ENCODE measurements at regions not wholly inside any gene's neighbourhood (a gene's known extent, or its start where the extent isn't known, plus 50 kb on each side); places are given as distances from the start of the nearest gene placed in this dataset.

- no peak for DNase-seq (ENCODE audit: low spot score)
Measured at GRCh38 chr3:117719316-117719926, 1009.8 kb downstream of the TUSC7 start.

- no peak for DNase-seq (ENCODE audit: low spot score)
Measured at GRCh38 chr3:117721866-117722265, 1012.3 kb downstream of the TUSC7 start.

DNA sequence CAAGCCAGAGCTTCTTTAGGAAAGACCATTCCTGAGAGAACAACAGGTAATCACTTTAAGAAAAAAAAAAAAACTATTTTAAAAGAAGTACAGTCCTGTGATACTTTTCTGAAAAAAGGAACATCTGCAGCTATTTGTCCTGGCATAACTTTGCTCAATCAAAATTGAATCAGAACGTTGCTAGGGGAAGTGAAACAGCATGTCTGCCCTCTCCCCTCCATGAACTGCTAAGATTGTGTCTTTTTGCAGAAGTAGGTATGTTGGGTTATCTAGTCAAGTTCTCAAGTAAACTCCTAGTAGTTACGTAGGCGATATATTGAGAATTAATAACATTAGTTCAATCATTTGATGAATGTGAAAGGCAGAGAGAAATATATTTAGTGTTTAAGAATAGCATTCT, 1013.3 kb downstream of the TUSC7 start:
- DNase-seq (ENCODE audit: low spot score), result no peak

- no peak for DNase-seq (ENCODE audit: low spot score)
Measured at GRCh38 chr3:117723825-117724224, 1014.2 kb downstream of the TUSC7 start.

GRCh38 chr3:117725314-117725713, 1015.7 kb downstream of the TUSC7 start:
- DNase-seq (ENCODE audit: low spot score), result no peak

GRCh38 chr3:117726776-117727175, 1017.2 kb downstream of the TUSC7 start:
- DNase-seq (ENCODE audit: low spot score), result no peak

DNA sequence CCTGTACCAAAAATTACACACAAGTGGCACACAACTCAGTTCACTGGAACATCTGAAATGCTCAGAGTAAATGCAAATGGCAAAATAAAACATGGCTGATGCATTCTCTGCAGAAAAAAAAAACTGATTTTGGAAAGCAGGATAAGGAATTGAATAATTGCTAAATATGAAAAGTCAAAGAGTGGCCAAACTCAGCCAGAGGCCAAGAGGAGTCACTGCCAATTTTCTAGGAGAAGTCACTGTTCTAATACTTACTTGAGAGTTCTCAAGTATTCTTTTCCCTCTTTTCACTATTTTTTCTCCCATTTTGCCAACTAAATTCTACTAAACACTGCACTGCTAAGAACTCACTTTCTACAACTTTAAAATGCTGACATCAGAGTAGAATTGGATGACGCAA, 1018.6 kb downstream of the TUSC7 start:
- DNase-seq (ENCODE audit: low spot score), result no peak

DNA sequence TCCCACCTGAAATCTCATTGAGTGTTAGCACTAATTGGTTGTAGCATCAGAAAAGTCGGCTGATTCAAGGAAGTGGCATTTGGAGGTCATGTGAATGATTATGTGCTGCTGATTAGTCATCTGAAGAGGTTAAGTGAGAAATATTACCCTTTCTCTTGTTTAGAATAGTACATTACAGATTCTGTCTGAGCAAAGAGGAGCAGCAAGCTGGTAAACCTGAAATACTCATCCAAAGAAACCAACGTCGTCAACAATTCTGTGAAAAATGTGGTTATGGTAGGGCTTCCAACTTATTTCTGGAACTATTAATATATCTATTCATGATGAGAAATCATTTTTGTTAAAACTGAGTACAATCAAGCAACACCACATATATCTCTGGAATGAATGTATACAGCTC, 1024.9 kb downstream of the TUSC7 start:
- DNase-seq (ENCODE audit: low spot score), result no peak

DNA sequence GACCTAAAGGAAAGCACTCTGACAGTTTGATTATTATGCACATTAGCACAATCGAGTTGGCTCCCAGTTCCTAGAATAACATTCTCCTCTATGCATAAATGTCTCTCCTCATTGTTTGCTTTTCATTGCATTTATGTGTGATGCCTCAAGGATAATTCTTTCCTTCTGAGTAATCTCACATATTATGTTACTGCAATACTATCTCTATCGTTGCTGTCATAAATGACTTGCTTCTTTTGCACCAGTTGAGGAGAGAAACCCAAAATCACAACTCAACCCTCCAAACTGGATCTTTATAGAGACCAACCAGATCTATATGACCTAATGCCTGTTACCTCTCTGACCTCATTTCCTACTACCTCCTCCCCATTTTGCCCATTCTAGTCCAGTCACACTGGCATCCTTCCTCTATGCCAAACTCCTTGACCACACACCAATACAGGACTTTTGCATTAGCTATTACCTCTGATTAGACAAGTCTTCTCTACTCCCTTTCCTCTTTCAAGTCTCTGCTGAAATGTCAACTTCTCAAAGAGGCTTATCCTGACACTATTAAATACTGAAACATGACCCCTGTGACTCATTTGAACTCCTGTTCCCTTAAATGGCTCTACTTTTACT, 1026.0 kb downstream of the TUSC7 start:
- no peak for DNase-seq (ENCODE audit: low spot score)

- no peak for DNase-seq (ENCODE audit: low spot score)
Measured at GRCh38 chr3:117736846-117737245, 1027.3 kb downstream of the TUSC7 start.

GRCh38 chr3:117743993-117744392, 1034.4 kb downstream of the TUSC7 start:
- no peak for DNase-seq (ENCODE audit: low spot score)

DNA sequence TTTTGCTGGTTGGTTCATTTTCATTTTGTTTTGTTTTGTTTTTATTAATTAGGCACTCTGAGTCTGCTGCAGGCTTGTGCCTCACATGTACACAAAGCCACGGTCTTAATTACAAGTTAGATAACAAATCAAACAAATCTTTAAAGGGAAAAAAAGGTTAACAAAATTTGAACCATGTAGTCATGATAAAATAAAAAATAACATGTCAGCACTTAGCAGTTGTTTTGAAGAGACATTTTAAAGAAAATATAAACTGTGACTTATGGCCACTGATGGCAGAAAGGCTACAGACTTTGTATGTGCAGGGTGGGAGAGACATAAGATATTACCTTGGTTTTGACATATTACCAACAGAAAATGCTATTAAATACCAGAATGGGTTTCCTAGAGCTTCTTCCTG, 1035.4 kb downstream of the TUSC7 start:
- DNase-seq (ENCODE audit: low spot score), result no peak

DNA sequence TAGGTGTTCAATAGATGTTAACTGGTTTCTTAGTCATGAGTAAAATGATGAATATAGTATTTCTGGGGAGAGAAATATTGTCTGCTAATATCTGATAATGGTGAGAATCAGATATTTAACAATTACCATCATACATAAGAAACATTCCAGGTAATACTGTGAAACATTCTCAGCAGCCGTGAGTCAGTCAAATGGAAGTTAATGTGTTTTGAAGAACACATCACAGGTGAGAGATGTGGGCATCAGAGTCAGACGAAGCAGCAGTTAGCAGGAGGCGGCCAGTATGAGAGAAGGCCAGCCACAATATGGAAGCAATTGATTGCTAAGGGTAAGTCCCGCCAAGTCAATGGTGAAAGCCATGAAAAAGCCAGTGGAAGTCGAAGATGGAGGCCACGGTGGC, 1035.9 kb downstream of the TUSC7 start:
- DNase-seq (ENCODE audit: low spot score), result no peak

- DNase-seq (ENCODE audit: low spot score), result no peak
Measured at GRCh38 chr3:117746066-117746465, 1036.5 kb downstream of the TUSC7 start.

- DNase-seq (ENCODE audit: low spot score), result no peak
Measured at GRCh38 chr3:117748131-117748530, 1038.6 kb downstream of the TUSC7 start.

- no peak for DNase-seq (ENCODE audit: low spot score)
Measured at GRCh38 chr3:117750674-117751269, 1041.2 kb downstream of the TUSC7 start.

GRCh38 chr3:117751651-117752050, 1042.1 kb downstream of the TUSC7 start:
- DNase-seq (ENCODE audit: low spot score), result no peak

DNA sequence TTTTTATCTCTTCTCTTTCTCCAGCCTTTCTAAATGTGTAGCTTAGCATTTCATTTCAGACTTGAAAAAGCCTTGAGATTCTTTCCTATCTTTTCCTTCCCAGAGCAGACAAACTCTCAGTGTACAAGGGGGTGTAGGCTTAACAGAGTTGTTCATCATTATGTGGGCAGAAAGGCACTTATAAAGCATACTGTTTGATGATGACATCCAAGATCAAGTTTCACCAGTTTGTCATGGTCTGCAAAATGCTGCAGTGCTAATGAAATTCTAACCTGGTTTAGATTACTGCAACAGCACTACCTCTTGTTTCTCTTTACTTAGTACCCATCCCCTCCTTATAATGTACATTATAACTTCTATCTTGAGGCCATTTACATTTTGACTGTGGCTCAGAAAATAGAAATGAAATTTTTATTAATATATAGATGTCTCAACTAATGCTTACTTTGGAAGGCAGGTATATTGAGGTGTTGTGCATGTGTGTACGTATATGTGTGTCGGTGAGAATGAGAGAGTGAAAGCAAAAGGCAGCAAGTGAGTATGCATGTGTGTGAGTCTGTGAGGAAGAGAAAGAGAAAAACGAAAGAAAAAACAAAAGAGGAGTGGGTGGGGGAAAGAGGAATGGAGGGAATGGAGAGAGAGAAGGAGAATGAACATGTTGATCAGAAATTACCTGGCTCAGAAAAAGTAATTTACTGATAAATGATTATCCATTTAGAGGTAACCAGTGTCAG, 1043.6 kb downstream of the TUSC7 start:
- DNase-seq (ENCODE audit: low spot score), result no peak

GRCh38 chr3:117754058-117754457, 1044.5 kb downstream of the TUSC7 start:
- DNase-seq (ENCODE audit: low spot score), result no peak

GRCh38 chr3:117754841-117755240, 1045.3 kb downstream of the TUSC7 start:
- no peak for DNase-seq (ENCODE audit: low spot score)

DNA sequence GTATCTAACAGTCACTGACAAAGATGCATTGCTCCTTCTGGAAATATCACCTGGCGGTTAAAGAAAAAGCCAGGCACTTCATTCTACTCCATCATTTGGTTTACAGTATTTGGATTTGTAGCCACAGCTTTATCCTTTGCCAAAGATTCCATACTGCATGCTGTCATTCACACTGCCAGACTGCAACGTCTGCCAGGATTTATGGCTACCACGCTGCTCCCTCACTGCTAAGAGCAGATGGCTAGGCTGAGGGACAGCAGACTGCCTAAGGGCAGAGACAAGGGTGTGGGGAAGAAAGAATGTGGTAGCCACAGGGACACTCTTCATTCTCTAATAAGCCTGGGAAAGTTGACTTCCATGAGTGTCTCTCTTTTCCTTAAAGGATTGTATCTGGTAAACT, 1047.0 kb downstream of the TUSC7 start:
- DNase-seq (ENCODE audit: low spot score), result no peak

- no peak for DNase-seq (ENCODE audit: low spot score)
Measured at GRCh38 chr3:117761703-117762620, 1052.4 kb downstream of the TUSC7 start.

All from hematopoietic multipotent progenitor cell treated with erythropoietin and hydrocortisone succinate and interleukin-3 and kit ligand, for 15 days (in vitro differentiated cells).